Neural crest cell (in vitro differentiated cells): ENCODE measurements at regions not wholly inside any gene's neighbourhood (a gene's known extent, or its start where the extent isn't known, plus 50 kb on each side); places are given as distances from the start of the nearest gene placed in this dataset.

Experiments
- DNase-seq: peaks from one replicate; pipeline ENCODE4 v3.0.0; 2021; ENCODE audit warnings: low read depth, mixed read lengths, low spot score
- H3K27ac Mint-ChIP-seq: one replicate; pipeline ENCODE4 v1.8.0; 2021; ENCODE audit warnings: mild to moderate bottlenecking, mixed read lengths; ENCODE audit not compliant: unreplicated experiment
- H3K27me3 Mint-ChIP-seq: 2 replicates; pipeline ENCODE4 v1.8.0; 2021; ENCODE audit warnings: low read depth, mild to moderate bottlenecking, mixed read lengths
- H3K36me3 Mint-ChIP-seq: 2 replicates; pipeline ENCODE4 v1.8.0; 2021; ENCODE audit warnings: low read depth, mild to moderate bottlenecking, mixed read lengths
- H3K4me1 Mint-ChIP-seq: 2 replicates; pipeline ENCODE4 v1.8.0; 2021; ENCODE audit warnings: mixed read lengths
- H3K4me3 Mint-ChIP-seq: one replicate; pipeline ENCODE4 v1.8.0; 2021; ENCODE audit warnings: mild to moderate bottlenecking, mixed read lengths
- H3K9me3 Mint-ChIP-seq: 2 replicates; pipeline ENCODE4 v1.8.0; 2021; ENCODE audit warnings: mixed read lengths
- TF ChIP-seq, protein P1 (sequence below): fragments of 200-600 bp; sonication (generic); conservative IDR thresholded peaks from 2 replicates; pipeline ENCODE4 v1.5.0; 2021; ENCODE audit warnings: antibody characterized with exemption, mild to moderate bottlenecking

GRCh38 chr1:55321942-55322341, 106.8 kb upstream of the USP24 start:
- no peaks in the 10 kb centered on the region for H3K36me3 Mint-ChIP-seq
- H3K9me3 Mint-ChIP-seq = no peaks in the 10 kb centered on the region
- H3K4me3 Mint-ChIP-seq = no peak overlapping the region
- no peak overlapping the region for H3K27ac Mint-ChIP-seq
- TF ChIP-seq, protein P1, sequence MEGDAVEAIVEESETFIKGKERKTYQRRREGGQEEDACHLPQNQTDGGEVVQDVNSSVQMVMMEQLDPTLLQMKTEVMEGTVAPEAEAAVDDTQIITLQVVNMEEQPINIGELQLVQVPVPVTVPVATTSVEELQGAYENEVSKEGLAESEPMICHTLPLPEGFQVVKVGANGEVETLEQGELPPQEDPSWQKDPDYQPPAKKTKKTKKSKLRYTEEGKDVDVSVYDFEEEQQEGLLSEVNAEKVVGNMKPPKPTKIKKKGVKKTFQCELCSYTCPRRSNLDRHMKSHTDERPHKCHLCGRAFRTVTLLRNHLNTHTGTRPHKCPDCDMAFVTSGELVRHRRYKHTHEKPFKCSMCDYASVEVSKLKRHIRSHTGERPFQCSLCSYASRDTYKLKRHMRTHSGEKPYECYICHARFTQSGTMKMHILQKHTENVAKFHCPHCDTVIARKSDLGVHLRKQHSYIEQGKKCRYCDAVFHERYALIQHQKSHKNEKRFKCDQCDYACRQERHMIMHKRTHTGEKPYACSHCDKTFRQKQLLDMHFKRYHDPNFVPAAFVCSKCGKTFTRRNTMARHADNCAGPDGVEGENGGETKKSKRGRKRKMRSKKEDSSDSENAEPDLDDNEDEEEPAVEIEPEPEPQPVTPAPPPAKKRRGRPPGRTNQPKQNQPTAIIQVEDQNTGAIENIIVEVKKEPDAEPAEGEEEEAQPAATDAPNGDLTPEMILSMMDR = no peak
- H3K4me1 Mint-ChIP-seq = no peaks in the 10 kb centered on the region
- DNase-seq = no peak
- H3K27me3 Mint-ChIP-seq = no peaks in the 10 kb centered on the region

DNA sequence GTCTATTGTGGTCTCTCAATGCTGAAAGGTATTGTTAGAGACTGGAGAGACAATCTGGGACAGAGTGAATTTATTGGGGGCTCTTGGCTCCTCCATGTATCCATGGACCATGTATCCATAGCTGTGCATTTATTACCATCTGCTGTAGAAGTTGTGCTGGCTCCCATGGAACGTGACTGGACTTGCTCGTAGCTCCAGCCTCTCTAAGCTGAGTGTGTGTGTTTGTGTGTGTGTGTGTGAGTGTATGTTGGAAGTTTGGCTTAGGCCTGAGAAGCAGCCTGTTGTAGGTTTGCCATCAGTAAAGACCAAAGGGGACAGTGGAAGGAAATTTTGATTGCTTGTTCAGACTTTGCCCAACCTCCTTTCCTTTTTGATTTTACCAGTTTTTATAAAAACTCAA, 105.7 kb upstream of the USP24 start:
- no peak for DNase-seq
- TF ChIP-seq, protein P1 = no peak
- Mint-ChIP-seq H3K36me3 (no peaks in the 10 kb centered on the region), H3K27ac (no peak overlapping the region), H3K4me1 (no peaks in the 10 kb centered on the region), H3K27me3 (no peaks in the 10 kb centered on the region), H3K9me3 (no peaks in the 10 kb centered on the region), H3K4me3 (no peak overlapping the region)

DNA sequence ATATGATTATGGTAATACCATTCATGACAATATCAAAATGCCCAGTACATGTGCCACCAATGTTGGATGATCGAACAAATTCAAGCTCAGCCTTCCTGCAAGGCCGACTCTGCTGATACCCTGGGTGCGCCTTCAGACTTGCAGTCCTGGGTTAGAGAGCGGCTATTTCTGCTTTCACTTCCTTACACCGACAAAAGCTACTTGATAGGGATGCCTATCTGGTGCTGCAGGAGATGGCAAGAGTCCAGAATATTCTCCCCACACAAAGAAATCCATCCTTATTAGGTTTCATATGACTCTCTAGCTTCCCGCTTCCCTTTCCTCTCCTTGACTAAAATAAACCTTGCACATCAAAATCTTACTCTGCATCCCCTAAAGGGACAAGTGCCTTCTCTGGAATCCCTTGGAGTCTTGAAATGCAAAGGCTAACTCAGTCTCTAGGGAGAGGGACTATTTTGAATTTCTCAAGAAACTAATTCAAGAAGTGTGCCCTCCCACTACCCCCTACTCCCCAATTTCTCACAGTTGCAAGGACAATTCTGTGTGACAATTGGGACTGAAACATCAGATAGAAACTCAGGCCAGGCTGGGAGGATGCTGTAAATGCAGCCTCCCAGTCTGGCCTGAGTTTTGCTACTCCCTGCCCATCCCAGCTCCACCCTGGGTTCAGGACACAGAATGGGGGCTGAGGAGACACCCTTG, 103.1 kb upstream of the USP24 start:
- no peak overlapping the region for H3K4me3 Mint-ChIP-seq
- H3K4me1 Mint-ChIP-seq = no peaks in the 10 kb centered on the region
- no peak overlapping the region for H3K27ac Mint-ChIP-seq
- H3K9me3 Mint-ChIP-seq = no peaks in the 10 kb centered on the region
- no peak for DNase-seq
- H3K36me3 Mint-ChIP-seq = no peaks in the 10 kb centered on the region
- TF ChIP-seq, protein P1 = no peak
- H3K27me3 Mint-ChIP-seq = no peaks in the 10 kb centered on the region

DNA sequence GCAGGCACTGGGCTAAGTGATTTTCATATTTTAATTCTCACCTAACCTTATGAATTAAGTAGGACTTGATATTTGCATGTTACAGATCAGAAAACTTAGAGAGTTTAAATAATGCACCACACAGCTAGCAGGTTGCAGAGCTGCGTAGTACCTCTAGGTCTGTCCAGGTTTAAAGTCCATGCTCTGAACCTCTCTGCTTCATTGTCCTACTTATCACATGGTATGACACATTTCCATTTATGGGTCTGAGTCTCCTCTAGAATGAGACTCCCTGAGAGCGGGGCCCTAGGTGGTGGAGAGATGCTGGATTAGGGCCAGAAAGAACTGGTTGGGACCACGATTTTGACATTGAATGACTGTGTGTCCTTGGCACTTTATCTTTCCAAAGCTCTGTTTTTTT, 102.5 kb upstream of the USP24 start:
- H3K36me3 Mint-ChIP-seq = no peaks in the 10 kb centered on the region
- no peaks in the 10 kb centered on the region for H3K4me1 Mint-ChIP-seq

GRCh38 chr1:55316947-55317662, 101.9 kb upstream of the USP24 start:
- Mint-ChIP-seq H3K36me3 (no peaks in the 10 kb centered on the region), H3K27ac (no peak overlapping the region), H3K27me3 (no peaks in the 10 kb centered on the region), H3K9me3 (no peaks in the 10 kb centered on the region), H3K4me1 (no peaks in the 10 kb centered on the region), H3K4me3 (no peak overlapping the region)
- no peak for DNase-seq
- TF ChIP-seq, protein P1 = no peak

More for the DNA sequence above, 102.5 kb upstream of the USP24 start:
- DNase-seq = no peak
- H3K9me3 Mint-ChIP-seq = no peaks in the 10 kb centered on the region
- TF ChIP-seq, protein P1 = no peak
- H3K4me3 Mint-ChIP-seq = no peak overlapping the region
- H3K27ac Mint-ChIP-seq = no peak overlapping the region
- H3K27me3 Mint-ChIP-seq = no peaks in the 10 kb centered on the region
